Astrocyte (in vitro differentiated cells and primary cell): ENCODE measurements at regions not wholly inside any gene's neighbourhood (a gene's known extent, or its start where the extent isn't known, plus 50 kb on each side); places are given as distances from the start of the nearest gene placed in this dataset.

Experiments
- DNase-seq: peaks from one replicate; pipeline ENCODE4 v3.0.0-alpha.2; 2010; ENCODE audit warnings: low read depth
- FAIRE-seq: peaks from 2 replicates; lab custom pipeline; 2011; peaks lifted over from hg19 to GRCh38; lab: Jason Lieb, UNC
- H2AFZ ChIP-seq: 2 replicates; pipeline ENCODE4 v1.6.0; 2012; ENCODE audit warnings: low read depth, low read length, inconsistent platforms
- H3K27ac ChIP-seq: 2 replicates; pipeline ENCODE4 v1.5.1; 2011; ENCODE audit warnings: low read depth, low read length, inconsistent platforms
- H3K27me3 ChIP-seq: 2 replicates; pipeline ENCODE4 v1.6.0; 2011; ENCODE audit warnings: low read length, inconsistent platforms; ENCODE audit not compliant: insufficient read depth
- H3K36me3 ChIP-seq: 2 replicates; pipeline ENCODE4 v1.5.1; 2011; ENCODE audit warnings: low read length, inconsistent platforms; ENCODE audit not compliant: insufficient read depth
- H3K4me1 ChIP-seq: 2 replicates; pipeline ENCODE4 v1.5.1; 2011; ENCODE audit warnings: low read length, inconsistent platforms; ENCODE audit not compliant: insufficient read depth
- H3K4me2 ChIP-seq: 2 replicates; pipeline ENCODE4 v1.6.0; 2012; ENCODE audit warnings: low read length, inconsistent platforms
- H3K4me3 ChIP-seq: 2 replicates; pipeline ENCODE4 v1.5.1; 2011; ENCODE audit warnings: low read depth, mild to moderate bottlenecking, low read length, inconsistent platforms; ENCODE audit not compliant: insufficient read depth
- H3K79me2 ChIP-seq: 2 replicates; pipeline ENCODE4 v1.6.0; 2012; ENCODE audit warnings: mild to moderate bottlenecking, low read length, inconsistent platforms; ENCODE audit not compliant: insufficient read depth
- H3K9ac ChIP-seq: 2 replicates; pipeline ENCODE4 v1.6.0; 2012; ENCODE audit warnings: mild to moderate bottlenecking, low read length, inconsistent platforms
- H3K9me3 ChIP-seq: 2 replicates; pipeline ENCODE4 v1.5.1; 2012; ENCODE audit warnings: low read depth, mild to moderate bottlenecking, low read length, inconsistent platforms; ENCODE audit not compliant: insufficient read depth
- H4K20me1 ChIP-seq: 2 replicates; pipeline ENCODE4 v1.6.0; 2012; ENCODE audit warnings: low read length, inconsistent platforms; ENCODE audit not compliant: insufficient read depth
- H3K27ac Mint-ChIP-seq: one replicate; pipeline ENCODE4 v1.8.0; 2021; ENCODE audit warnings: mild to moderate bottlenecking, mixed read lengths; ENCODE audit not compliant: unreplicated experiment
- H3K27me3 Mint-ChIP-seq: one replicate; pipeline ENCODE4 v1.8.0; 2021; ENCODE audit warnings: low read depth, mixed read lengths; ENCODE audit not compliant: unreplicated experiment
- H3K36me3 Mint-ChIP-seq: one replicate; pipeline ENCODE4 v1.8.0; 2021; ENCODE audit warnings: low read depth, mixed read lengths; ENCODE audit not compliant: unreplicated experiment
- H3K4me1 Mint-ChIP-seq: one replicate; pipeline ENCODE4 v1.8.0; 2021; ENCODE audit warnings: low read depth, mixed read lengths; ENCODE audit not compliant: unreplicated experiment
- H3K4me3 Mint-ChIP-seq: one replicate; pipeline ENCODE4 v1.8.0; 2021; ENCODE audit warnings: mild to moderate bottlenecking, moderate library complexity, mixed read lengths; ENCODE audit not compliant: unreplicated experiment
- H3K9me3 Mint-ChIP-seq: one replicate; pipeline ENCODE4 v1.8.0; 2021; ENCODE audit warnings: mild to moderate bottlenecking, mixed read lengths; ENCODE audit not compliant: unreplicated experiment
- EZH2 ChIP-seq: IDR thresholded peaks from 2 replicates; pipeline ENCODE4 v1.6.1; 2012; ENCODE audit warnings: mild to moderate bottlenecking, low read length, inconsistent platforms; ENCODE audit not compliant: insufficient read depth
- TF ChIP-seq, protein P1 (sequence below): IDR thresholded peaks from 2 replicates; pipeline ENCODE4 v1.5.1; 2011; ENCODE audit warnings: low read depth, mild to moderate bottlenecking, inconsistent platforms, low read length, moderate library complexity; ENCODE audit not compliant: insufficient read depth

DNA sequence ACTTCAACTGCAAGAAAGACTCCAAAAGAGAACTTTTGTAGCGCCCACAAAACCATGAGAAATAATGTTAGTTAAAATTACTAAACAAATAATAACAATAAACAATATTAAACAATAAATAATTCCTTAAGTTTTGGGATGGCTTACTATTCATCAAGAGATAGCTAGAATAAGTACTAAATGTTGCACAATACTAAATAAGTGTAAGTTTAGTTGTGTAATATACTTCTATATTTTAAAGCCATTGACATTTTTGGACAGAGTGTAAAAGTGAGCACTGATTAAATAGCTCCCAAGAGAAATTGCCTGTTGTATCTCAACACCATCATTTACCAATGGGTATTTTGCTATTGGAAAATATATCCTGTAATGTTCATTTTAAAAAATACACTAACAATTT lies 166.7 kb downstream of the ALG10 start:
- no peaks in the 10 kb centered on the region for H3K79me2 ChIP-seq
- no peaks in the 10 kb centered on the region for H3K36me3 ChIP-seq
- Mint-ChIP-seq H3K27ac (no peak overlapping the region), H3K4me3 (no peak overlapping the region), H3K4me1 (no peaks in the 10 kb centered on the region), H3K9me3 (peaks cover 5% of the 10 kb centered on the region), H3K36me3 (no peaks in the 10 kb centered on the region), H3K27me3 (no peaks in the 10 kb centered on the region)
- no peak for TF ChIP-seq EZH2
- TF ChIP-seq, protein P1, sequence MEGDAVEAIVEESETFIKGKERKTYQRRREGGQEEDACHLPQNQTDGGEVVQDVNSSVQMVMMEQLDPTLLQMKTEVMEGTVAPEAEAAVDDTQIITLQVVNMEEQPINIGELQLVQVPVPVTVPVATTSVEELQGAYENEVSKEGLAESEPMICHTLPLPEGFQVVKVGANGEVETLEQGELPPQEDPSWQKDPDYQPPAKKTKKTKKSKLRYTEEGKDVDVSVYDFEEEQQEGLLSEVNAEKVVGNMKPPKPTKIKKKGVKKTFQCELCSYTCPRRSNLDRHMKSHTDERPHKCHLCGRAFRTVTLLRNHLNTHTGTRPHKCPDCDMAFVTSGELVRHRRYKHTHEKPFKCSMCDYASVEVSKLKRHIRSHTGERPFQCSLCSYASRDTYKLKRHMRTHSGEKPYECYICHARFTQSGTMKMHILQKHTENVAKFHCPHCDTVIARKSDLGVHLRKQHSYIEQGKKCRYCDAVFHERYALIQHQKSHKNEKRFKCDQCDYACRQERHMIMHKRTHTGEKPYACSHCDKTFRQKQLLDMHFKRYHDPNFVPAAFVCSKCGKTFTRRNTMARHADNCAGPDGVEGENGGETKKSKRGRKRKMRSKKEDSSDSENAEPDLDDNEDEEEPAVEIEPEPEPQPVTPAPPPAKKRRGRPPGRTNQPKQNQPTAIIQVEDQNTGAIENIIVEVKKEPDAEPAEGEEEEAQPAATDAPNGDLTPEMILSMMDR = no peak
- H3K27ac ChIP-seq = no peak overlapping the region
- H3K9ac ChIP-seq = no peak overlapping the region
- no peaks in the 10 kb centered on the region for H3K4me1 ChIP-seq
- no peak overlapping the region for H2AFZ ChIP-seq
- H4K20me1 ChIP-seq = no peaks in the 10 kb centered on the region
- no peak for FAIRE-seq
- H3K27me3 ChIP-seq = no peaks in the 10 kb centered on the region
- no peak for DNase-seq
- H3K4me2 ChIP-seq = no peak overlapping the region
- peaks cover 14% of the 10 kb centered on the region for H3K9me3 ChIP-seq
- H3K4me3 ChIP-seq = no peak overlapping the region

DNA sequence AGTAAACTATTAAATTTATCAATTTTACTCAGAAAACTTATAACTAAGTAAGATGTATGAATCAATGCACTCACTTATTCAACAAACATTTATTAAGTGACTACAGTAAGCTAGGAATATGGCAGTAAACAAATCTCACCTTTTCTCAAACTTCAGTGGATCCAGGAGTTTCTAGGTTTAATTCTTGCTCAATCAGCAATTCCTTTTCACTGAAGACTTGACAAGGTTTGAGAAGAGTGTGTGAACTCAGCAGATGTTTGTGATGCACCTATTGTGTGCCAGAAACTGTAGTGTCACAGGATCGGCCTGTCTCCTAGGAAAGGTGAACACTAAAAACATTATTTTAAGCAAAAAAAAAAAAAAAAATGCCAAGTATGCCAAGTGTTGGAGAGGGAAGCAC lies 167.8 kb downstream of the ALG10 start:
- H2AFZ ChIP-seq = no peak overlapping the region
- no peak overlapping the region for H3K27ac ChIP-seq
- no peaks in the 10 kb centered on the region for H3K4me1 ChIP-seq
- H3K4me2 ChIP-seq = no peak overlapping the region
- no peak for FAIRE-seq
- H3K4me3 ChIP-seq = no peak overlapping the region
- no peak overlapping the region for H3K9ac ChIP-seq
- no peaks in the 10 kb centered on the region for H3K36me3 ChIP-seq
- H3K27ac Mint-ChIP-seq = no peak overlapping the region
- H4K20me1 ChIP-seq = no peaks in the 10 kb centered on the region
- no peaks in the 10 kb centered on the region for H3K4me1 Mint-ChIP-seq
- no peaks in the 10 kb centered on the region for H3K79me2 ChIP-seq
- peaks cover 14% of the 10 kb centered on the region for H3K9me3 ChIP-seq
- H3K9me3 Mint-ChIP-seq = peaks cover 5% of the 10 kb centered on the region
- DNase-seq = no peak
- TF ChIP-seq, protein P1 = no peak
- TF ChIP-seq EZH2 = no peak
- no peak overlapping the region for H3K4me3 Mint-ChIP-seq
- no peaks in the 10 kb centered on the region for H3K36me3 Mint-ChIP-seq
- H3K27me3 ChIP-seq = no peaks in the 10 kb centered on the region
- H3K27me3 Mint-ChIP-seq = no peaks in the 10 kb centered on the region

GRCh38 chr12:34198924-34199323 lies 176.6 kb downstream of the ALG10 start:
- H3K27ac ChIP-seq = no peak overlapping the region
- no peaks in the 10 kb centered on the region for H4K20me1 ChIP-seq
- no peaks in the 10 kb centered on the region for H3K36me3 Mint-ChIP-seq
- no peaks in the 10 kb centered on the region for H3K36me3 ChIP-seq
- H3K27me3 ChIP-seq = no peaks in the 10 kb centered on the region
- H3K79me2 ChIP-seq = no peaks in the 10 kb centered on the region
- no peak overlapping the region for H3K9ac ChIP-seq
- no peak overlapping the region for H2AFZ ChIP-seq
- FAIRE-seq (no peak), DNase-seq (no peak)
- no peaks in the 10 kb centered on the region for H3K9me3 ChIP-seq
- no peaks in the 10 kb centered on the region for H3K27me3 Mint-ChIP-seq
- no peak overlapping the region for H3K4me2 ChIP-seq
- no peak for TF ChIP-seq EZH2
- TF ChIP-seq, protein P1 = no peak
- H3K9me3 Mint-ChIP-seq = peaks cover 3% of the 10 kb centered on the region
- H3K4me1 Mint-ChIP-seq = no peaks in the 10 kb centered on the region
- no peak overlapping the region for H3K27ac Mint-ChIP-seq
- no peak overlapping the region for H3K4me3 Mint-ChIP-seq
- H3K4me3 ChIP-seq = no peak overlapping the region
- H3K4me1 ChIP-seq = no peaks in the 10 kb centered on the region
